HepG2 (cell line): ENCODE measurements at regions not wholly inside any gene's neighbourhood (a gene's known extent, or its start where the extent isn't known, plus 50 kb on each side); places are given as distances from the start of the nearest gene placed in this dataset.

Source experiments
- ATAC-seq: fragments of 200-7000 bp; cut with Tn5 transposase; 3 replicates; pipeline ENCODE4 v1.9.1; 2020; ENCODE audit warnings: mild to moderate bottlenecking, moderate library complexity
- BruUV-seq: library from RNA; stranded (reverse); fragments of 400-500 nt; replicated peaks from 2 replicates; lab custom pipeline; 2021; lab: Mats Ljungman, UMichigan
- CTCF ChIA-PET: fragments of 300-600 bp; formaldehyde crosslinking; extraction: SDS; loops from one replicate; lab custom pipeline; 2021; ENCODE audit warnings: low total read pairs, inconsistent platforms, low intra/inter-chr PET ratio; lab: Yijun Ruan, JAX
- POLR2A ChIA-PET: fragments of 350-600 bp; sonication (Branson Sonifier 250); formaldehyde crosslinking; loops from one replicate; lab custom pipeline; 2020; ENCODE audit warnings: antibody characterized with exemption, inconsistent platforms; lab: Yijun Ruan, JAX
- DNase-seq: peaks from one replicate; pipeline ENCODE4 v3.0.0-alpha.2; 2015; ENCODE audit warnings: low spot score
- FAIRE-seq: peaks from 3 replicates; lab custom pipeline; 2011; peaks lifted over from hg19 to GRCh38; lab: Jason Lieb, UNC
- H2AFZ ChIP-seq: one replicate; pipeline ENCODE4 v1.6.1; 2011; ENCODE audit warnings: low read length, inconsistent platforms
- H3K27ac ChIP-seq: fragments of 300-600 bp; 3 replicates; pipeline ENCODE4 v1.8.0; 2011; ENCODE audit warnings: mixed run types, mild to moderate bottlenecking, mixed read lengths, low read length, inconsistent platforms; ENCODE audit not compliant: insufficient read depth; ENCODE audit errors: extremely low read length
- H3K27me3 ChIP-seq, 2 experiments: fragments of 200-600 bp in 1 of 2; 2 replicates in 1 of 2; 3 replicates in 1 of 2; pipeline versions ENCODE4 v1.6.0 to v1.8.0; 2011; ENCODE audit warnings: low read length in 2 of 2, mild to moderate bottlenecking in 2 of 2, moderate library complexity in 2 of 2, inconsistent platforms in 1 of 2; ENCODE audit not compliant: insufficient read depth in 2 of 2, control insufficient read depth in 1 of 2
- H3K36me3 ChIP-seq, 2 experiments: fragments of 200-600 bp in 1 of 2; replicated peaks in 1 of 2; 2 replicates in 1 of 2; 3 replicates in 1 of 2; pipeline versions ENCODE4 v1.5.1 to v1.8.0; 2011; ENCODE audit warnings: low read length in 2 of 2, inconsistent platforms in 1 of 2; ENCODE audit not compliant: insufficient read depth in 2 of 2, control insufficient read depth in 1 of 2
- H3K4me1 ChIP-seq: 2 replicates; pipeline ENCODE4 v1.5.1; 2012; ENCODE audit warnings: low read length, inconsistent platforms; ENCODE audit not compliant: insufficient read depth
- H3K4me2 ChIP-seq: 2 replicates; pipeline ENCODE4 v1.6.0; 2011; ENCODE audit warnings: low read depth, low read length, inconsistent platforms
- H3K4me3 ChIP-seq, 3 experiments: fragments of 200-600 bp in 1 of 3; sonication (generic), shearing (Covaris generic) in 1 of 3; replicated peaks in 1 of 3; 2 replicates each; pipeline ENCODE4 v1.5.1; 2011 to 2016; ENCODE audit warnings: low read length in 3 of 3, inconsistent platforms in 2 of 3, low read depth in 2 of 3, mild to moderate bottlenecking in 2 of 3, control low read depth in 1 of 3, mixed read lengths in 1 of 3; ENCODE audit not compliant: insufficient read depth in 1 of 3
- H3K79me2 ChIP-seq: one replicate; pipeline ENCODE4 v1.6.1; 2011; ENCODE audit warnings: low read length, inconsistent platforms; ENCODE audit not compliant: insufficient read depth
- H3K9ac ChIP-seq: 2 replicates; pipeline ENCODE4 v1.6.0; 2011; ENCODE audit warnings: mild to moderate bottlenecking, low read depth, low read length, inconsistent platforms; ENCODE audit not compliant: insufficient read depth
- H3K9me3 ChIP-seq: 2 replicates; pipeline ENCODE4 v1.5.1; 2012; ENCODE audit warnings: mild to moderate bottlenecking, low read length
- H4K20me1 ChIP-seq: 2 replicates; pipeline ENCODE4 v1.6.0; 2011; ENCODE audit warnings: inconsistent platforms, mild to moderate bottlenecking, low read length, moderate library complexity; ENCODE audit not compliant: insufficient read depth
- ETS1 ChIP-seq: sonication (generic); formaldehyde crosslinking; IDR thresholded peaks from 2 replicates; pipeline ENCODE4 v1.4.0; 2020; ENCODE audit warnings: missing genetic modification reagents
- FOXA1 ChIP-seq, 2 experiments: fragments of 450-650 bp in 1 of 2; sonication (generic) in 1 of 2; formaldehyde crosslinking in 1 of 2; IDR thresholded peaks; 2 replicates each; pipeline versions ENCODE4 v1.4.0 to v1.6.1; 2016 to 2020; ENCODE audit warnings: missing genetic modification reagents in 1 of 2
- FOXA3 ChIP-seq: IDR thresholded peaks from 2 replicates; pipeline ENCODE4 v1.6.1; 2016; ENCODE audit warnings: missing genetic modification reagents, missing compliant biosample characterization
- HNF1B ChIP-seq: sonication (generic); formaldehyde crosslinking; IDR thresholded peaks from 2 replicates; pipeline ENCODE4 v1.5.1; 2020; ENCODE audit warnings: mild to moderate bottlenecking, moderate library complexity, missing genetic modification reagents
- KAT2B ChIP-seq: fragments of 150-350 bp; IDR thresholded peaks from 2 replicates; pipeline ENCODE4 v1.6.1; 2014; ENCODE audit warnings: low read depth, low read length, borderline replicate concordance
- NFYC ChIP-seq: IDR thresholded peaks from 2 replicates; pipeline ENCODE4 v1.6.1; 2016; ENCODE audit warnings: missing genetic modification reagents, missing compliant biosample characterization
- RAD51 ChIP-seq: fragments of 450-650 bp; IDR thresholded peaks from 2 replicates; pipeline ENCODE4 v1.6.1; 2016; ENCODE audit warnings: borderline replicate concordance
- RARG ChIP-seq: sonication (generic); formaldehyde crosslinking; IDR thresholded peaks from 2 replicates; pipeline ENCODE4 v1.4.0; 2020; ENCODE audit warnings: low read depth, mild to moderate bottlenecking, missing genetic modification reagents
- ZMYM4 ChIP-seq: sonication (generic); formaldehyde crosslinking; IDR thresholded peaks from 2 replicates; pipeline ENCODE4 v1.8.1; 2023; ENCODE audit warnings: mild to moderate bottlenecking, missing genetic modification reagents
- ZNF12 ChIP-seq: sonication (generic); formaldehyde crosslinking; IDR thresholded peaks from 2 replicates; pipeline ENCODE4 v1.5.0; 2020; ENCODE audit warnings: missing genetic modification reagents
- ZNF124 ChIP-seq: sonication (generic); formaldehyde crosslinking; IDR thresholded peaks from 2 replicates; pipeline ENCODE4 v1.4.0; 2020; ENCODE audit warnings: missing genetic modification reagents
- ZNF281 ChIP-seq: sonication (generic); formaldehyde crosslinking; IDR thresholded peaks from 2 replicates; pipeline ENCODE4 v1.4.0; 2020; ENCODE audit warnings: missing genetic modification reagents, borderline replicate concordance
- ZNF414 ChIP-seq: sonication (generic); formaldehyde crosslinking; IDR thresholded peaks from 2 replicates; pipeline ENCODE4 v1.5.0; 2020; ENCODE audit warnings: missing genetic modification reagents
- ZNF432 ChIP-seq: sonication (generic); formaldehyde crosslinking; IDR thresholded peaks from 2 replicates; pipeline ENCODE4 v1.5.0; 2020; ENCODE audit warnings: missing genetic modification reagents, mild to moderate bottlenecking, borderline replicate concordance
- ZNF446 ChIP-seq: sonication (generic); formaldehyde crosslinking; IDR thresholded peaks from 2 replicates; pipeline ENCODE4 v1.5.0; 2020; ENCODE audit warnings: mild to moderate bottlenecking, missing genetic modification reagents
- ZSCAN5A ChIP-seq: sonication (generic); formaldehyde crosslinking; IDR thresholded peaks from 2 replicates; pipeline ENCODE4 v1.8.0; 2022; ENCODE audit warnings: mild to moderate bottlenecking, missing genetic modification reagents, borderline replicate concordance
- WGBS: methylation state at CpG from one replicate; pipeline ENCODE4 v1.1.6; 2017; ENCODE audit warnings: low lambda C conversion rate; 5-methylcytosine and 5-hydroxymethylcytosine counted together
- in situ Hi-C: cut with HindIII; loops from 2 replicates; pipeline ENCODE4 v1.10.0; 2017; ENCODE audit warnings: low pct_unique_long_range_greater_than_20kb; ENCODE audit not compliant: extremely low pct_ligation_motif_present
- intact Hi-C: fragments of 100-400 bp; cut with micrococcal nuclease; formaldehyde crosslinking; loops from one replicate; pipeline ENCODE4 v1.10.0; 2022; ENCODE audit not compliant: unreplicated experiment

- TF ChIP-seq ZSCAN5A (CRISPR knock-in tag) (no peak), FOXA3 (CRISPR knock-in tag) (no peak)
Observed at GRCh38 chr1:232296461-232296860, 333.5 kb downstream of the SIPA1L2 start (continued).

- no TSS peak for BruUV-seq
- FAIRE-seq: no peak
- in situ Hi-C loops (no loop called here), intact Hi-C loops (no loop called here)
- 4% methylated on average over 3 of the region's 3 CpGs for WGBS
- H3K9me3 ChIP-seq: no peaks in the 10 kb centered on the region
- H2AFZ ChIP-seq: no peak overlapping the region
- H3K36me3 ChIP-seq: no peaks in the 10 kb centered on the region
- no peak overlapping the region for H3K4me3 ChIP-seq
- H3K4me2 ChIP-seq: no peak overlapping the region
- no peaks in the 10 kb centered on the region for H3K79me2 ChIP-seq
- ChIA-PET CTCF (no interaction called here), POLR2A (no interaction called here)
- no peak for ATAC-seq
- no peak overlapping the region for H3K9ac ChIP-seq
- no peaks in the 10 kb centered on the region for H3K4me1 ChIP-seq
- no peaks in the 10 kb centered on the region for H4K20me1 ChIP-seq
- no peaks in the 10 kb centered on the region for H3K27me3 ChIP-seq
- no peak overlapping the region for H3K27ac ChIP-seq
- no peak for DNase-seq
- TF ChIP-seq KAT2B (no peak), ZNF281 (CRISPR knock-in tag) (no peak), FOXA1 (IDR thresholded peaks at IDR 0.05) (no peak), FOXA1 (CRISPR knock-in tag; IDR thresholded peaks at IDR 0.05) (no peak), ZNF432 (no peak), ZMYM4 (CRISPR knock-in tag) (no peak), RAD51 (no peak), ZNF12 (CRISPR knock-in tag) (no peak), RARG (CRISPR knock-in tag) (no peak), ETS1 (no peak), ZNF414 (no peak), NFYC (CRISPR knock-in tag) (no peak), ZNF446 (CRISPR knock-in tag) (no peak), HNF1B (CRISPR knock-in tag) (no peak), ZNF124 (CRISPR knock-in tag) (no peak)
Observed at GRCh38 chr1:232293361-232293760, 336.6 kb downstream of the SIPA1L2 start.
